ENCODE measurements at regions not wholly inside any gene's neighbourhood (a gene's known extent, or its start where the extent isn't known, plus 50 kb on each side); places are given as distances from the start of the nearest gene placed in this dataset.

- H3K4me3 ChIP-seq, result no peak overlapping the region
- H3K4me1 ChIP-seq, result no peaks in the 10 kb centered on the region
- no peak overlapping the region for H3K27ac ChIP-seq
- no peak for DNase-seq
- H3K36me3 ChIP-seq, result no peaks in the 10 kb centered on the region
- no peaks in the 10 kb centered on the region for H3K9me3 ChIP-seq (replicated peaks)
- no peaks in the 10 kb centered on the region for H3K27me3 ChIP-seq
Measured at GRCh38 chr11:62048100-62048499, 75.7 kb upstream of the INCENP start.

- Histone ChIP-seq H3K27ac (no peak overlapping the region), H3K4me3 (no peak overlapping the region), H3K9me3 (replicated peaks) (no peaks in the 10 kb centered on the region), H3K36me3 (no peaks in the 10 kb centered on the region), H3K4me1 (no peaks in the 10 kb centered on the region), H3K27me3 (no peaks in the 10 kb centered on the region)
- no peak for DNase-seq
Measured at GRCh38 chr11:62046568-62047100, 77.2 kb upstream of the INCENP start.

- Histone ChIP-seq H3K9me3 (replicated peaks) (no peaks in the 10 kb centered on the region), H3K4me3 (no peak overlapping the region), H3K27ac (no peak overlapping the region), H3K36me3 (no peaks in the 10 kb centered on the region), H3K27me3 (no peaks in the 10 kb centered on the region), H3K4me1 (no peaks in the 10 kb centered on the region)
- no peak for DNase-seq
Measured at GRCh38 chr11:62044639-62045121, 77.2 kb upstream of the FTH1 start.

GRCh38 chr11:62035293-62035692, 67.9 kb upstream of the FTH1 start:
- Histone ChIP-seq H3K4me3 (no peak overlapping the region), H3K4me1 (no peaks in the 10 kb centered on the region), H3K9me3 (replicated peaks) (no peaks in the 10 kb centered on the region), H3K27me3 (no peaks in the 10 kb centered on the region), H3K36me3 (no peaks in the 10 kb centered on the region), H3K27ac (no peak overlapping the region)
- no peak for DNase-seq

GRCh38 chr11:62034036-62034338, 66.6 kb upstream of the FTH1 start:
- Histone ChIP-seq H3K27me3 (no peaks in the 10 kb centered on the region), H3K36me3 (no peaks in the 10 kb centered on the region), H3K27ac (no peak overlapping the region), H3K9me3 (replicated peaks) (no peaks in the 10 kb centered on the region), H3K4me3 (no peak overlapping the region), H3K4me1 (no peaks in the 10 kb centered on the region)
- DNase-seq, result no peak

GRCh38 chr11:62033191-62034035, 66.0 kb upstream of the FTH1 start:
- Histone ChIP-seq H3K4me1 (no peaks in the 10 kb centered on the region), H3K4me3 (no peak overlapping the region), H3K27ac (no peak overlapping the region), H3K36me3 (no peaks in the 10 kb centered on the region), H3K27me3 (no peaks in the 10 kb centered on the region), H3K9me3 (replicated peaks) (no peaks in the 10 kb centered on the region)
- no peak for DNase-seq

- Histone ChIP-seq H3K27ac (no peak overlapping the region), H3K36me3 (no peaks in the 10 kb centered on the region), H3K4me1 (no peaks in the 10 kb centered on the region), H3K27me3 (no peaks in the 10 kb centered on the region), H3K4me3 (no peak overlapping the region), H3K9me3 (replicated peaks) (no peaks in the 10 kb centered on the region)
- no peak for DNase-seq
Measured at GRCh38 chr11:62030071-62030684, 62.7 kb upstream of the FTH1 start.

GRCh38 chr11:62026739-62027370, 59.4 kb upstream of the FTH1 start:
- Histone ChIP-seq H3K36me3 (no peaks in the 10 kb centered on the region), H3K27ac (no peak overlapping the region), H3K4me1 (no peaks in the 10 kb centered on the region), H3K9me3 (replicated peaks) (no peaks in the 10 kb centered on the region), H3K4me3 (no peak overlapping the region), H3K27me3 (no peaks in the 10 kb centered on the region)
- no peak for DNase-seq

GRCh38 chr11:62025487-62026105, 58.2 kb upstream of the FTH1 start:
- peaks cover 5% of the 10 kb centered on the region; the same call in 1 of the 2 replicates for H3K9me3 ChIP-seq (replicated peaks)
- H3K27me3 ChIP-seq, result no peaks in the 10 kb centered on the region
- no peak overlapping the region for H3K27ac ChIP-seq
- no peaks in the 10 kb centered on the region for H3K36me3 ChIP-seq
- no peak overlapping the region for H3K4me3 ChIP-seq
- no peaks in the 10 kb centered on the region for H3K4me1 ChIP-seq
- DNase-seq, result no peak

GRCh38 chr11:62024936-62025486, 57.6 kb upstream of the FTH1 start:
- Histone ChIP-seq H3K27ac (no peak overlapping the region), H3K4me1 (no peaks in the 10 kb centered on the region), H3K9me3 (replicated peaks) (peaks cover 5% of the 10 kb centered on the region; the same call in 1 of the 2 replicates), H3K27me3 (no peaks in the 10 kb centered on the region), H3K36me3 (no peaks in the 10 kb centered on the region), H3K4me3 (no peak overlapping the region)
- no peak for DNase-seq

GRCh38 chr11:62022211-62022610, 54.8 kb upstream of the FTH1 start:
- H3K4me3 ChIP-seq, result no peak overlapping the region
- no peaks in the 10 kb centered on the region for H3K4me1 ChIP-seq
- H3K36me3 ChIP-seq, result no peaks in the 10 kb centered on the region
- no peak for DNase-seq
- peaks cover 5% of the 10 kb centered on the region; the same call in 1 of the 2 replicates for H3K9me3 ChIP-seq (replicated peaks)
- no peaks in the 10 kb centered on the region for H3K27me3 ChIP-seq
- H3K27ac ChIP-seq, result no peak overlapping the region

GRCh38 chr11:62020661-62021060, 53.2 kb upstream of the FTH1 start:
- H3K36me3 ChIP-seq, result no peaks in the 10 kb centered on the region
- no peak overlapping the region for H3K4me3 ChIP-seq
- no peaks in the 10 kb centered on the region for H3K27me3 ChIP-seq
- DNase-seq, result no peak
- H3K4me1 ChIP-seq, result no peaks in the 10 kb centered on the region
- H3K9me3 ChIP-seq (replicated peaks), result peaks cover 5% of the 10 kb centered on the region; the same call in 1 of the 2 replicates
- H3K27ac ChIP-seq, result no peak overlapping the region

- H3K27ac ChIP-seq, result no peak overlapping the region
- peaks cover 5% of the 10 kb centered on the region; the same call in 1 of the 2 replicates for H3K9me3 ChIP-seq (replicated peaks)
- DNase-seq, result no peak
- no peaks in the 10 kb centered on the region for H3K27me3 ChIP-seq
- no peaks in the 10 kb centered on the region for H3K36me3 ChIP-seq
- H3K4me1 ChIP-seq, result no peaks in the 10 kb centered on the region
- no peak overlapping the region for H3K4me3 ChIP-seq
Measured at GRCh38 chr11:62018981-62019664, 51.7 kb upstream of the FTH1 start.

Data from SJCRH30 (cell line).